Sigmoid colon (tissue), 4 donors: ENCODE measurements at regions not wholly inside any gene's neighbourhood (a gene's known extent, or its start where the extent isn't known, plus 50 kb on each side); places are given as distances from the start of the nearest gene placed in this dataset.

Experiments
- CTCF ChIP-seq, 4 experiments: fragments of 450-650 bp in 3 of 4; fragments of 200-600 bp in 1 of 4; IDR thresholded peaks; one replicate each; pipeline ENCODE4 v1.5.1; 2016 to 2019; ENCODE audit warnings: antibody characterized with exemption in 4 of 4, mild to moderate bottlenecking in 3 of 4, moderate library complexity in 2 of 4
- EP300 ChIP-seq, 4 donors: sonication (generic); formaldehyde crosslinking; IDR thresholded peaks; one replicate each; pipeline ENCODE4 v1.6.1; 2017; ENCODE audit warnings: antibody characterized with exemption in 4 of 4
- POLR2A ChIP-seq, 2 donors: fragments of 450-650 bp; IDR thresholded peaks; one replicate each; pipeline ENCODE4 v1.6.1; 2016; ENCODE audit warnings: antibody characterized with exemption in 2 of 2, mild to moderate bottlenecking in 2 of 2, moderate library complexity in 2 of 2
- POLR2AphosphoS5 ChIP-seq, 4 donors: sonication (generic); formaldehyde crosslinking; IDR thresholded peaks; one replicate each; pipeline ENCODE4 v1.6.1; 2017; ENCODE audit warnings: antibody characterized with exemption in 4 of 4

- TF ChIP-seq POLR2A (IDR thresholded peaks at IDR 0.05) (no peak), CTCF (IDR thresholded peaks at IDR 0.05) (no peak), POLR2AphosphoS5 (IDR thresholded peaks at IDR 0.05) (no peak), EP300 (IDR thresholded peaks at IDR 0.05) (no peak)
Observed at GRCh38 chr11:28792856-28793255, 684.7 kb downstream of the METTL15 start.
